HG02970 (cell line): ENCODE measurements at regions not wholly inside any gene's neighbourhood (a gene's known extent, or its start where the extent isn't known, plus 50 kb on each side); places are given as distances from the start of the nearest gene placed in this dataset.
"Not testable (repeated sequence)": the region's sequence is repeated elsewhere in the genome, so short reads cannot be mapped to it uniquely, and the experiment has no call there.

Source experiments
- ATAC-seq: cut with Tn5 transposase; IDR thresholded peaks from one replicate; pipeline ENCODE4 v1.9.1; 2021; ENCODE audit warnings: mild to moderate bottlenecking, moderate library complexity, moderate number of reproducible peaks; ENCODE audit not compliant: unreplicated experiment, low FRiP score

DNA sequence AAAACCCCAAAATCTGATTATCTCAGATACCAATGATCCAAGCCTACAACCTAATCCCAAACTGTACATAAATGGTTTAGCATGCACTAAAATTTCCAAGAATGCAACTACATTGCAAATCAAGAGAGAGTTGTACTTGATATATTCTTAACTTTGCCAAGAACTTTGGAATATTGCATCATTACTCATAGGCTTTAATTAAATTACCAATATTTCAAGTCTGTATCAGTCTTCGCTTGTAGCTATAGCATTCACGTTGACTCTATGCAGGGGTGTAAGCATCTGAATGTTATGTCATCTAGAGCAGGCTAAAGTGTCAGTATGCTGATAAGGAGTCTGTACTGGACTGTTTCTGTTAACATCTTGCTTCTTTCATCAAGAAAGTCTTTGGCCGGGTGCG is 56.3 kb downstream of the FOXI3 start:
- ATAC-seq = no peak

DNA sequence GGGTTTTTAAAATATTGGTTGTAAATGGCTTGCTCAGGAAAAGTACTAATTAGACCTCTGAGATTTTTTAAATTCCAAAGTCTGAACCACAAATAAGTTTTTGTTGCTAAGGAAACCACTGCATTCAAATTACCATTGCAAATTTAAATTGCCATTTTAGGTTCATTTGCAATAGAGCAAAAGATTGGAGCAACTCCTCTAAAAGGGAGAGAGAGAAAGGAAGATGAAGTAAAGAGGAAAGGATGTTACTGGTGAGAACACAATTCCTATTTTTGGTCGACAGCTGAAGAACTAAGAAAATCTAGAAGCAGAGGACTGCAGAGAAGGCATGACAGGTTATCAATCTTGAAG is 74.9 kb downstream of the FOXI3 start:
- no peak for ATAC-seq

DNA sequence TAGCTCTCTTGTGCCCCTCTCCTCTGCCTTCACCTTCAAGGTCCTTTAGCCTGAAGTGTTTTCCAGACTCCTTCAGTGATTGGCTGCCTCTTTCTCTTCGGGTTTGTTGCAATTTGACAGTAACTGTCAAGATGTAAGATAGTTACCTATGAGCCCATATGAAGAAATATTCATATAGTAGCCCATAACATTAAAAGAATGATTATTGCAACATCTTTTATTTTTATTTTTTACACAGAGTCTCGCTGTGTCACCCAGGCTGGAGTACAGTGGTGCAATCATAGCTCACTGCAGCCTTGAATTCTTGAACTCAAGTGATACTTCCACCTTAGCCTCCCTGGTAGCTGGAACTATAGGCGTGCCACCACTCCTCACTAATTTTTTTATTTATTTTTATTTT is 80.5 kb downstream of the FOXI3 start:
- ATAC-seq = no peak

DNA sequence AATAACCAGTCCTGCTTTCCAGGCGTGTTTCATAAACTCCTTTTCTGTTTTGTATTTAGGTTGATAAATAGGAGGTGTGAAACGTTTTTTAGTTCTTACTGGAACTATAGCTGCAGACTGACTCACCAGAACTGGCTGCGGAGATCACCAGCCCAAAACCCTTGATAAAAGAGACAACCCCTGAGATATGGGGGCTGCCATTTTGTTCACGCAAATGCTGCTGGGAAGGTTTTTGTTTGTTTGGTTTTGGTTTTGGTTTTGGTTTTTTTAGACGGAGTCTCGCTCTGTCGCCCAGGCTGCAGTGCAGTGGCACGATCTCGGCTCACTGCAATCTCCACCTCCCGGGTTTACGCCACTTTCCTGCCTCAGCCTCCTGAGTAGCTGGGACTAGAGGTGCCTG is 87.1 kb downstream of the FOXI3 start:
- not testable (repeated sequence) for ATAC-seq

DNA sequence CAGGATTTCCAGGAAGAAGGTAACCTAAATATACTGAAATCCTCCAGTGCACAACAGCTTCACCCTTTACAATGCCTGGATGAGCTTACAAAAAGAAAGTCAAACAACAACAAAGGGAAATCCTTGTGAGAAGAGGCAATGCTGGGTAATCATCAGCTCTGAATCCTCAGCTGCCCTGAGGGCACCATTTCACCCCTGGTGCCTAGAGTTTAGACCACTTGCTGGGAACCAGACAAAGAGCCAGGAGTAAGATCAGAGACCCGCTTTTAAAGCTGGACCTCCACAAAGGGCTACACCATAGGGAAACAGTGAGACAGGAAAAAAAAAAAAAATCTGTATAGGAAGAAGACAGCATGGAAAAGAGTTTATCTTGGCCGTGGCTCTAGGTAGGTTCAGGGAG is 97.0 kb downstream of the FOXI3 start:
- ATAC-seq = no peak

DNA sequence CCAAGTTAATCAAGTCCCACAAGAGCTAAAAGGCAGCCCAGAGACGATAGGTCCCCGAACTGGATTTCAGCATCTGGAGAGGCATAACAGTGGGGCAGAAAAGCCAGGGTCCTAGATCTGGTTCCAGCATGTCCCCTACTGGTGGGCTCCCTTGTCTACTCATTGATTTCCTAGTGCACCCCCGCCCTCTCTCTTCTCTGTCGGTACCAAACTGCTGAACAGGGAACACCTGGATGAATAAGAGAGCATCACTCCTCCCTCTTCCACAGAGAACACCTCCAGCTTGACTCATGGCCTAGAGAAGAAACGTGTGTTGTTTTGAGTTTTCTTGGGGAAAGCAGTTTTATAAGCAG is 101.3 kb downstream of the FOXI3 start:
- ATAC-seq = no peak

DNA sequence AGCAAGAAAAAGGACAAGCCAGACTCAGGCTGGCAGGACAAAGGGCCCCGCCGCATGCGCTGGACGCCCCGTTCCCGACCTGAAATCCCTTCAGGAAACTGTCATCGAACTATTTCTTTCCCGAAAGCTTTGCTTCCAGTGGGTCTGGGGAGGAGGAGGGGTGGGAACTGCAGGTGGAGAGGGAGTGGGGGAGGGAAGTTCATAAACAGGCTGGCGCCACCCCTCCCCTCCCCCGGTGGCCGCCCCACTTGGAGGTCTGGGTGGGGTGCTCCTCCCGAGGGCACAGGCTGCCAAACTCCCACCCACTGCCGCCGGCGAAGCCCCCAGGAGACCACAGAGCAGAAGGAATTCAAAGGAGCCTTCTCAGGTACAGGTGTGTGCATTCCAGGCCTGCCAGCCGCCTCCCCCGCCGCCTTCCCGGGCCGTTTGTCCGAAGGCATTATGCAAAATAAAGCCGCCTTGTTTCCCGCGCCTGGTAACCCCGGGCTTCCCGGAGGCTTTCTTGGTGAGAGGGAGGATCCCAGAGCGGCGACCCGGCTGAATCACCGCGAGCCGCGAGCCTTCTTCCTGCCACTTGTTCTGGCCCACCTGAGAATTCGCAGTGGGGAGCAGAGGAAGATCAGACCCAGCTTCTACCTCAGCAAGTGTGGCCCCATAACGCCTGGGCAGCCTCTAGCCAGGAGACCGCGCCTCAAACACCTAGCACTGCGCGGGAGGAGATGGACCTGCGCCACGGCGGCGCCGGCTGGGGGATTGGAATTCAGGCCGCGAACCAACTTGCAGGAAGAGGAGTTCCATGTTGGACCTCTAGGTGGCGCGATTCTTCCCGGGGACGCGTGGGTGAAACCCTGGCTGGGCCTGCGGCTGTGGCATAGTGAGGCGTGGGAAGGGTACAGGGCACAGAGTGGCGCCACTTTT is 101.9 kb downstream of the FOXI3 start:
- no peak for ATAC-seq

DNA sequence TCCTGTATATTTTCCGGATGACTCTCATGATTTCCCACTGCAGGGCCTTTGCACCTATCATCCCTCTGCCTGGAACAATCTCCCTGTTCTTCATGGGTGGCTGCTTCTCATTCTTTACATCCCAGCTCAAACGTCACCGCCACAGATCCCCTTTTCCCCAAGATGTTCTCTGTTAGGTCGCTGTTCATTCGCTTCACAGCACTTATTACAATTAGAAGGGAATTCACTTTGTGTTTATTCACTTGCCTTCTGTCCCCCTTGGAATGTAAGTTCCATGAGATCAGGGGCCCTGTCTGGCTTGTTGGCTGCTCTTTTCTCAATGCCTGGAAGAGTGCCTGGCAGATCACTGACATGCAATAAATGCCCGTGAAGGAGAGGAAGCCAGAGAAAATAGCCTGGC is 106.7 kb downstream of the FOXI3 start:
- no peak for ATAC-seq

DNA sequence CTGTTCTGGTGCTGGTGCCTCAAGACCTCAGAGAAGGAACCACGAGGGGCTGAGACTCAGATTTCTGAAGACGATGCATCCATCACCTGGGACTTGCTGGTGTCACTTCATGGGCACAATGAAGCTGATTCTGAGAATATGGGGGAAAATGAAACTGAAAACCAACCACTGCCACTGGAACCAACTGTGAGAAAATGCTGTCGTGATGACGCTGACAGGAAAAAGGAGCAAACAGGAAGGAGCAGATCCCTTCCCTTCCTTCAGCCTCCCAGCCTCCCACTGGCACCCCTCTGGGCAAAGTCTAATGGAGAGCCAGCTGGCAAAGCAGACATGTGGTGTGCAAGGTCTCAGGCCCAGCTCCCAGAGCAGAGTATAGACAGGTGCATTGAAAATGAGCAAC is 109.7 kb downstream of the FOXI3 start:
- ATAC-seq = no peak

DNA sequence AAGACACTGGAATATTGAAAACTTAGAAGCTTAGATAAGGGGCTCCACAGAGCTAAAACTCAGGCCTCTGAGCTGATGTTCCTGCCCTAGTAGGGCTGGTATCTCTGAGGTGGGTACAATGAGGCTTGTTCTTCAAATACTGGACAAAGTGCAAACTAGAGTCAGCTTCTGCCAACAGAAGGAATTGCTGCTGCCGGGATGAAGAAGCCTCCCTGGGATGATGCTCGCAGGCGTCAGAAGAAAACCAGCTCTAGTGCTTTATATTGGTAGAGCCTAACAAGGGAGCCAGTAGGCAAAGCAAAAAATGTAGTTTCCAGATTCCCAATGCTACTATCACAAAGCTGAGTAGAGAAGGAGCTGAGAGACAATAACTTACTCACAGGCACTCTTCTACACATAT is 118.1 kb downstream of the FOXI3 start:
- ATAC-seq = no peak

DNA sequence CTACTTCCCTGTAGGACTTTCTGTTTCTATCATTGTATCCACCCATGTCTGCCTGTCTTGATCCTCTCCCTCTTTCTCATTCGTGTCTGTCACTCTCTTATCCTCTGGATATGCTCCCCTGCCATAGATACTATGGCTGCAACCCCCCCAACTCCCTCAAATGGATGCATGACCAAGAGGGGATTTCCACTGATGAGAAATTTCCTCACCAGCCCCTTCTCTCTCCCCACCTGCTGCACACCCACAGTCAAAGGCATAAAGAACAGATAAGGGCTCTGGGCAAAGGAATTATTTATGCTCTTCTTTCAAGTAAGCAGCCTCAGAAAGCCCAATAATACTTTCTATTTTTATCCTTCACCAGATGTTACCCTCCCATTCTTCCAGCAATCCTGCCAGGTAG is 121.3 kb downstream of the FOXI3 start:
- no peak for ATAC-seq

DNA sequence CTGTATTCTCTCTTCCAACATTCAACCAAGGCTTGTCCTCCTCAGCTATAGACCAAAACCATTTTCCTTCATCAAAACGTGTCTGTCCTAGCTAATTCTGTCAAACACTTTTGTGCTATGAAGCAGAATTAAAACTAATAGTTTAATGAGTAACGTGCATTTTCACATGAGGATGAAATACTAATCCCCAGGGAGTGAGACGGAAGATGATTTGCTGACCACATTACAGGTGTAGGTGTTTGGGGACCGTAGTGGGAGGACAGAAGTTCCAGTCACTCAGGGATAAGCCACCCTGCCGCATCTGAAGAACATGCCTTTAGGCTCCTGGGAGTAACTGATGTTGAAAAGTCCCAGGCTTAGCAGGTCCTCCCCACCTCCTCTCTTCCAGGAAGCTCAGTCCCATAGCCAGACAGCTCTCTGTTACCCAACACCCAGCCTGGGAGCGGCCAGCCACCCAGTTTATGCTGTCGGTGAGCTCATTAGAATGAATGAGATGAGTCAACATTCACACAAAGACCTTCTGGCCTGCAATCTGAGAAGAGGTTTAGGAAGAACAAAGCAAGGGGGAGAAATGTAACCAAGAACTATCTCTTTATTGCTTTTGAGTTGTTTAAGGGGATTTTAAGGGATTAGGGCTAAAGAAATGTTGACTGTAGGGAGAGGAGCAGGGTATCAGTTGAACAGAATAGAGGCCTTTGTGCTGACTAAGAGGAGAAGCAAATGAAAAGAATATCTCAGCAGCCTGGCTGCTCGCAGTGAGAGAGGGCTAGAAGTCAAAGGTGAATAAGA is 122.5 kb downstream of the FOXI3 start:
- ATAC-seq = peak; percentile 66

DNA sequence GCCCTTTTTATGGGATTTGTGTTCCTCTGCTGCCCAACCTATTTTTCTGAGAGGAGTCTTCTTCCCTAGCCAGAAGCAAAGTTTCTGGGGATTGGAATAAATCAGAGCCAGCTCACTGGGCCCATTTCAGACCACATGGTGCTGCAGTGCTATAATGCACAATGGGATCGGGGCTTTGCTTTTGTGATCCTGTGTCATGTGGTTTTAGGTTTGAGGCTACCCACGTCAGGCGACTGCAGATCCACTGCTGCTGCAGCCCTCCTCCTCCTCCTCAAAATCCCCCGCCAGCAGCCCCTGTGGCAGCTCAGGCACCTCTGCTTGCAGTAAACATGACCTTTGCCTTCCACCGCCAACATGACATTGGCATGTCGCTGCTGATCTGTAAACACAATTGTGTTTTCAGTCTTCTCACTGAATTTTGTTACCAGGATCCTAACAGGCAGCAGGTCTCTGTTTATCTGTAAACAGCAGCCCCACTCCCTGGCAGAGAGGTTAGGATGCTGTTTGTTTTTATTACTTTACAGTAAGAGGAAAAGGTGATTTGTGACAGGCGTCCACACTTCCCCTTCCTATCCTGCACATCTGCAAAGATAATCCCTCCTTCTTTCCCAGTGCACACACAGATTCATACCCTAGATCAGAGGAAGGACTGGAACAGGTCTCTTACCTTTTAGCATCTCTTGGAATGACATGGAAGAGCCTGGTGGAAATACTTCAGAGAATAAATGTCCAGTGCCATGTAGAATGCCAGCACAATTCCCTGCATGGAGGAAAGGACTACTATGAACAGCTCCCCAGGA is 130.8 kb downstream of the FOXI3 start:
- no peak for ATAC-seq

DNA sequence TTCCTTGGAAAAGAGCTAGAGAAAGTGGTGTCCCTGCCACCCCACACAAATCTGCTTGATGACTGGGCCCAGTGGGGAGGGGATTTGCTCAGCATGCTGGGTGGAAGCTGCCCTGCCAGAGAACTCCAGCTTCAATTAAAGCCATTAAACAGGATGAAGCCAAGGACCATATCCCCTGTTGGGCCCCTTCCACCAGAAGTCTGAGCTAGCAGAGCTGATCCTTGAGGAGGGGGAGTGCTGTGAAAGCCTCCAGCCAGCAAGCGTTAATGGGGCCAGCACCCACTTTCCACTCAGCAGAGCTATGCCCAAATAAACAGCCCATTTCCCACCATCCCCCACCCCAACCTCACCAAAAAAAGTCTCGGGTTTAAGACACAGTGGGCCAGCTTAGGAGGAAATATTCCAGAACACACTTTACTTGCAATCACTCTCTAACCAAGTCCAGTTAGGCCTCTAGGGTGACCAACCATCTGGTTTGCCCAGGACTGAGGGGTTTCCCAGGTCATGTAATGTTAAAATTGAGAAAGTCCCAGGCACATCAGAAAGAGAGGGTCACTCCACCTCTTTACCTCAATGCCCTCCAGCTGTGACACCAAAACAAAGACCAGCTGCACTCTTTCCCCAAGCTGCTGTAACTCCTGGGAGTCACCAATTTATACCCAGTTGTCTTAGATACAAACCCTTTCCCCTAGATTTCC is 132.3 kb downstream of the FOXI3 start:
- no peak for ATAC-seq

DNA sequence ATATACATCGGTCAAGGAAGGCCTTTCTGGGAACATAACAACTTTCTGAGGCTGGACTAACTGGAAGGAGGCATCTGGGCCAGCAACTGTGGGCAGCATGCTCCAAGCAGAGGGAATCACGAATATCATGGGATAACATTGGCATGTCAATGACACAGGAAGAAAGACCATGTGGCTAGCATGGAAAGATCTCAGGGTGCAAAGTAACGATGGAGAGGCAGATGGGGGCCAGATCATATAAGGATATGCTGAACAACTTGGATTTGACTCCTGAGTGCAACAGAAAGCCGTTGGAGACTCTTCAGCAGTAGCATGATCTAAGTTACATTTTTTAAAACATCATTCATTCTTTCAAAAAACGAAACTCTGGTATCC is 133.6 kb downstream of the FOXI3 start:
- no peak for ATAC-seq

DNA sequence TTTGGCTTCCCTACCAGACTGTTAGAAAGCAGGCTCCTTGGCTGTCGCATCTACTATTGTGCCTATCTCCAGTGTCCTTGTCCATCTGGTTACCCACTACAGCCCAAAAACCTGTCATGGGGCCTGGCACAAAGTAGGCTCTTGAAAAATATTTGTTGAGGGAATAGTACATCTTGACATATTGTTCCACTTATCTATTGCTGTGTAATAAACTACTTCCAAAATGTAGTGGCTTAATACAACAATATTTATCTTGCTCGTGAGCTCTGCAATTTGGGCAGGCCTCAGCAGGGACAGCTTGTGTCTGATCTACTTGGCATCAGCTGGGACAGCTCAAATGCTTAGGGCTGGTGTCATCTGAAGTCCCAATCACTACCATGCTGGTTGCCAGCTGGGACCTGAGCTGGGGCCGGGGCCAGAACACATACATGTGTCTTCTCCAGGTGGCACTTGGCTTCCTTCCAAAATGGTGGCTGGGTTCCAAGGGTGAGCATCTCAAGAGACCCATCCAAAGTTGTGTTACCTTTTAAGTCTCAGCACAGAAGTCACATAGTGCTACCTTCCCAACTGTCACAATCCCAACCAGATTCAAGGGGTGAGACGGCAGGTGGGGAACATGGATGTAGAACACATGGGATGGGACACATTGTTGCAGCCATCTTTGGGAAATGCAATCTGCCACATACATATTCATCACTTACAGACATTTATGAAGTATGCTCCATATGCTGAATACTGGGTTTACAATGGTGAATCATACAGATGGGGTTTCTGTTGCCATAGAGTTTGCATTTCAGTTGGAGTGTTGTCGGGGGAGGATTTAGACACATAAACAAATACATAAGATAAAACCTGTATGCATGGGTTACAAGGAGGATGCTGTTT is 134.2 kb downstream of the FOXI3 start:
- ATAC-seq = no peak

DNA sequence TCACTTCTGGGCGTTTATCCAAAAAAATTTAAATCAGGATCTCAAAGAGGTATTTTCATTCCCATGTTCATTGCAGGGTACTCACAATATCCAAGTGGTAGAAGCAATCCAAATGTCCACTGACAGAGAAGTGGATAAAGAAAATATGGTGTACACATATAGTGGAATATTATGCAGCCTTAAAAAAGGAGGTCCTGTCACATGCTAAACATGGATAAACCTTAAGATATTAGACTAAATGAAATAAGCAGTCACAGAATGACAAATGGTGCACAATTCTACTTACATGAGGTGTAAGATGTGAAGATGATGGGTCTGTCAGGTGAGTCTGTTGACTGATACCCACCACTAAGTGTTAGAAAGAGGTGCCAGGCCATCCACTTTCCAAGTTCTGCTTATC is 140.6 kb downstream of the THNSL2 start:
- no peak for ATAC-seq

DNA sequence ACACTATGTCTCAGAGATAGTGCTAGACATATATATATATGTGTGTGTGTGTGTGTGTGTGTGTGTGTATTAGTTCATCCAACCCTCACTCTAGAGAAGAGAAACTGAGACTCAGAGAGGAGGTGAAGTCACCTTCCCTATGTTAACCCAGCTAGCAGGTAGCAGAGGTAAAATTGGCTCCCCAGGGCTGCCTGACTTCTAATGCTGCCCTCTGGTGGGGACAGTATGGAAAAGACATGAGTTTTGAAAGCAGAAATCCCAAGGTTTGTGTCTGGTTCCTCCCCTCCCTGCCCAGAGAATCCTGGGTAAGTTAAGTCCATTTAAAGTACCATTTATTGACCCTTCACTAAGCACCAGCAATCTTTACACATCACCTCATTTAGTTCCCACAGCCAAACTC is 137.7 kb downstream of the THNSL2 start:
- no peak for ATAC-seq

DNA sequence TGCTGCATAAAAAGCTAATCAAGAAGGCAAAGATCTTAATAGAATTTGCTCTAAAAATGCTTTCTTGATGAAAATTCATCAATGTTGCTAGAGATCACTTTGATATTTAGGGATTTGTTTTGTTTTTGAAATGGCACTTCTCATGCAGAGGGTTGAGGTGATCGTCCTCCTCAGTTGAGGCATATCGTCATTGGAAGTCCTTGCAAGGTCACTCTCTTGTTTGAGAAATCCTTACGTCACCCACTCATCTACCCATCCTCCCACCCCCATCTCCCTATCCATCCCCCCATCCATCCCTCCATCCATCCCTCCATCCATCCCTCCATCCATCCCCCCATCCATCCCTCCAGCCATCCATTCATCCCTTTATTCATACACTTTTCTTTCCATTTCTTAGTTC is 133.7 kb downstream of the THNSL2 start:
- ATAC-seq = no peak

DNA sequence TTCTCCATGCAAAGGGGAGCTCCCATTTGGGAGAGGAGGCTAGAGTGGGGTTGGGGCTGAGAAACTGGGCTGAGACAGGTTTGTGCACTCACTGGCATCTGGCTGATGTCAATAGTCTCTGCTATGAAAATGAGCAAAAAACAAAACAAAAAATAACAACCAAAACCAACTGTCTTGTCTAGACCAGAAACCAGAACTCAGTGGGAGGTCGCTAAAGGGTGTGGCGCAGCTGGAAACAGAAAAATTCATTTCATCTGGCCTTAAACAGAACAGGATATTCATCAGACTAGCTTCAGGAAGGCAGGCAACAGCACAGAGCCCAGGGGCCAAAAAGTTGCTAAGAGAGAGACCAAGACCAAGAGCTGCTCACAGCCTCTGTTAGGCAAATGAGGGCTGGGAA is 126.1 kb downstream of the THNSL2 start:
- no peak for ATAC-seq
